RWPE2 (cell line): ENCODE measurements at regions not wholly inside any gene's neighbourhood (a gene's known extent, or its start where the extent isn't known, plus 50 kb on each side); places are given as distances from the start of the nearest gene placed in this dataset.

Source experiments
- ATAC-seq: fragments of 200-7000 bp; cut with Tn5 transposase; 3 replicates; pipeline ENCODE4 v1.9.1; 2021; ENCODE audit warnings: low read depth
- DNase-seq: peaks from one replicate; pipeline ENCODE4 v3.0.0-alpha.2; 2020; ENCODE audit warnings: low spot score
- H3K27ac ChIP-seq: fragments of 450-650 bp; 2 replicates; pipeline ENCODE4 v1.5.1; 2017; ENCODE audit warnings: mild to moderate bottlenecking; ENCODE audit not compliant: poor library complexity, severe bottlenecking
- H3K27me3 ChIP-seq: fragments of 250-450 bp; sonication (Bioruptor Pico); 2 replicates; pipeline ENCODE4 v1.5.1; 2021; ENCODE audit warnings: mild to moderate bottlenecking, moderate library complexity; ENCODE audit not compliant: insufficient read depth, poor library complexity, severe bottlenecking
- H3K36me3 ChIP-seq: fragments of 250-450 bp; sonication (Bioruptor Pico); 2 replicates; pipeline ENCODE4 v1.5.1; 2020; ENCODE audit warnings: low read depth, mild to moderate bottlenecking, moderate library complexity
- H3K4me1 ChIP-seq: fragments of 250-450 bp; sonication (Bioruptor Pico); 2 replicates; pipeline ENCODE4 v1.5.1; 2021; ENCODE audit warnings: mild to moderate bottlenecking, moderate library complexity; ENCODE audit not compliant: insufficient read depth, poor library complexity, severe bottlenecking
- H3K4me3 ChIP-seq: fragments of 250-450 bp; sonication (Bioruptor Pico); 2 replicates; pipeline ENCODE4 v1.5.1; 2021; ENCODE audit warnings: mild to moderate bottlenecking, moderate library complexity; ENCODE audit not compliant: severe bottlenecking
- H3K9me3 ChIP-seq: fragments of 250-450 bp; sonication (Bioruptor Pico); 2 replicates; pipeline ENCODE4 v1.5.1; 2021; ENCODE audit warnings: mild to moderate bottlenecking, moderate library complexity; ENCODE audit not compliant: severe bottlenecking
- TF ChIP-seq, protein P1 (sequence below): fragments of 450-650 bp; IDR thresholded peaks from one replicate; pipeline ENCODE4 v1.5.1; 2017; ENCODE audit warnings: mild to moderate bottlenecking, moderate library complexity; ENCODE audit not compliant: poor library complexity, severe bottlenecking

DNA sequence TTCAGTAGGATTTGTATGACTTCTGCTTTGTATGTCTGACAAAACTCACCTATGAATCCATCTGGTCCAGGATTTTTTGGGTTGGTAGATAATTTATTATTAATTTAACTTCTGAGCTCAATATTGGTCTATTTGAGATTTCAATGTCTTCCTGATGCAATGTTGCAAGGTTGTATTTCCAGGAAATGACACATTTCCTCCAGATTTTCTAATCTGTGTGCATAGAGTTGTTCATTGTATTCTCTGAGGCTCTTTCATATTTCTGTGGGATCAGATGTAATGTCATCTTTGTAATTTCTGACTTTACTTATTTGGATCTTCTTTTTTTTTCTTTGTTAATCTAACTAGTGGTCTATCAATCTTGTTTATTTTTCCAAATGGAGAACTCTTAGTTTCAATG, 584.7 kb upstream of the SETBP1 start:
- TF ChIP-seq, protein P1, sequence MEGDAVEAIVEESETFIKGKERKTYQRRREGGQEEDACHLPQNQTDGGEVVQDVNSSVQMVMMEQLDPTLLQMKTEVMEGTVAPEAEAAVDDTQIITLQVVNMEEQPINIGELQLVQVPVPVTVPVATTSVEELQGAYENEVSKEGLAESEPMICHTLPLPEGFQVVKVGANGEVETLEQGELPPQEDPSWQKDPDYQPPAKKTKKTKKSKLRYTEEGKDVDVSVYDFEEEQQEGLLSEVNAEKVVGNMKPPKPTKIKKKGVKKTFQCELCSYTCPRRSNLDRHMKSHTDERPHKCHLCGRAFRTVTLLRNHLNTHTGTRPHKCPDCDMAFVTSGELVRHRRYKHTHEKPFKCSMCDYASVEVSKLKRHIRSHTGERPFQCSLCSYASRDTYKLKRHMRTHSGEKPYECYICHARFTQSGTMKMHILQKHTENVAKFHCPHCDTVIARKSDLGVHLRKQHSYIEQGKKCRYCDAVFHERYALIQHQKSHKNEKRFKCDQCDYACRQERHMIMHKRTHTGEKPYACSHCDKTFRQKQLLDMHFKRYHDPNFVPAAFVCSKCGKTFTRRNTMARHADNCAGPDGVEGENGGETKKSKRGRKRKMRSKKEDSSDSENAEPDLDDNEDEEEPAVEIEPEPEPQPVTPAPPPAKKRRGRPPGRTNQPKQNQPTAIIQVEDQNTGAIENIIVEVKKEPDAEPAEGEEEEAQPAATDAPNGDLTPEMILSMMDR: no peak
- DNase-seq: no peak

DNA sequence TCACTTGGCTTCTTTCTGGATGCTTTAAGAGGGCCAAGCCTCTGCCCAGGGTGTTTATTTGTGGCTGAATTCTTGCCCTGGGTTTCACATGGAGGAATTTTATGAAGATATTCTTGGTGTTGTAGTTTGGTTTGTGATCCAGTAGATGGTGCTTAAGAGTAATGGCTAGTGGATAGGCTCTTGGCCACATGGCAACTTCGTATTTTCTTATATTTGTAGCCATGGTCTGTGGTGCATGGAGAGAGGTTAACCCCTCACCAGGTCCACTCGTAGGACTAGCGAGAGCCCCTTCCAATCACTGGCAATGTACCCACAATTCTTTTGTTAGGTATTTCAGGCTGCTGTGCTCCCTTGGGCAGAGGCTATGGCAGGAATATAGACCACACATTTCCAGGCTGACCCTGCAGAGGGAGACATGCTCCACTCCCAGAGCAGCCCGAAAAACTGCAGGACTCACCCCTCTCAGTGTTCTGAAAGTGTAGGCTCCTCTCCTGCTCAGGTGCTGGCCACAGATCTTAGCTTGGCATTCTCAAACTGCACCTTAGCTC, 582.1 kb upstream of the SETBP1 start:
- 0 out of 3 replicates have a peak, but pooled peaks have one; percentile 29 for ATAC-seq
- no peak for DNase-seq
- Histone ChIP-seq H3K36me3 (no peaks in the 10 kb centered on the region), H3K4me3 (no peak overlapping the region), H3K9me3 (no peaks in the 10 kb centered on the region), H3K4me1 (peaks cover 7% of the 10 kb centered on the region), H3K27ac (no peak overlapping the region), H3K27me3 (no peaks in the 10 kb centered on the region)
- TF ChIP-seq, protein P1: peak; percentile 35

More for the DNA sequence above, 584.7 kb upstream of the SETBP1 start:
- peaks cover 7% of the 10 kb centered on the region for H3K4me1 ChIP-seq
- no peaks in the 10 kb centered on the region for H3K36me3 ChIP-seq
- peak overlapping the region; percentile 25 for H3K27ac ChIP-seq
- no peak for ATAC-seq
- no peaks in the 10 kb centered on the region for H3K27me3 ChIP-seq
- H3K9me3 ChIP-seq: no peaks in the 10 kb centered on the region
- no peak overlapping the region for H3K4me3 ChIP-seq

DNA sequence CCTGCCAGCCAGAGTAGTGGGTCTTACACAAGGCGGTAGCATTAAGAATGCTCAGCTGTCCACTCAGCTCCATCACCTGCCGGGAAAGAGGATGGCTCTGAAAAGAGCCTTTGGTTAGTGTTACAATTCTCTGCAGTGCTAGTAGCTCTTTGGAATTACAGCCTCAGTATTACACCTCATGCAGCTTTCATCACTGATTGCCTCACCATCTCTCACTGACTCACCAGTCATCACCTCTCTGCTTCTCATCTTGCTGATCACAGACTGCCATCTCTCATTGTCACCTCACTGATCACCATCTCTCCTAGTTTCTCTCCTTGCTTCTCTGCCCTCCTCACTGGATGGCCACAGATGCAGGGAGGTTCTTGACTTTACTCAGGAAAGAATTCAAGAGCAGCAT, 573.5 kb upstream of the SETBP1 start:
- H3K27me3 ChIP-seq: no peaks in the 10 kb centered on the region
- TF ChIP-seq, protein P1: no peak
- no peaks in the 10 kb centered on the region for H3K36me3 ChIP-seq
- no peak overlapping the region for H3K4me3 ChIP-seq
- no peaks in the 10 kb centered on the region for H3K4me1 ChIP-seq
- peak; percentile 50; the same call in 1 of the 3 replicates for ATAC-seq
- no peaks in the 10 kb centered on the region for H3K9me3 ChIP-seq
- H3K27ac ChIP-seq: no peak overlapping the region
- DNase-seq: no peak

DNA sequence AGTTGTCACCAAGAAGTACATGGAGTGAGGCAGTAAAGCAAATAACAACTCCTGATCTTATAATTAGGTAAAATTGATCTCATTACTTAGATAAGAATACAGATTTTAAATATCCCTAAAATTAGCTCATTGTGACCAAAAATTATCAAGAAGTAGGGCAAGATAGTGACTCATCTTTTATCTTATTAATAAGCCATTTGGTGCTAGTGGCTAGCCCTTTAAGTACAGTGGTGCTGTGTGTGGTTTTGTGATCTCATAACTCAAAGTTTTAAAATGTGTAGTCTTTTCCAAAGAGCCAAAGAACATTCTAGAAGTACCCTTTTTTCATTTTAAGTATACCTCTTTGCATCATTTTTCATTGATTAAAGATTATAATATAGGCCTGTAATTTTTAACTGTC, 569.4 kb upstream of the SETBP1 start:
- H3K4me1 ChIP-seq: no peaks in the 10 kb centered on the region
- H3K9me3 ChIP-seq: no peaks in the 10 kb centered on the region
- peaks cover 7% of the 10 kb centered on the region for H3K27me3 ChIP-seq
- TF ChIP-seq, protein P1: no peak
- no peak for ATAC-seq
- no peak overlapping the region for H3K4me3 ChIP-seq
- no peak for DNase-seq
- H3K27ac ChIP-seq: no peak overlapping the region
- H3K36me3 ChIP-seq: no peaks in the 10 kb centered on the region

DNA sequence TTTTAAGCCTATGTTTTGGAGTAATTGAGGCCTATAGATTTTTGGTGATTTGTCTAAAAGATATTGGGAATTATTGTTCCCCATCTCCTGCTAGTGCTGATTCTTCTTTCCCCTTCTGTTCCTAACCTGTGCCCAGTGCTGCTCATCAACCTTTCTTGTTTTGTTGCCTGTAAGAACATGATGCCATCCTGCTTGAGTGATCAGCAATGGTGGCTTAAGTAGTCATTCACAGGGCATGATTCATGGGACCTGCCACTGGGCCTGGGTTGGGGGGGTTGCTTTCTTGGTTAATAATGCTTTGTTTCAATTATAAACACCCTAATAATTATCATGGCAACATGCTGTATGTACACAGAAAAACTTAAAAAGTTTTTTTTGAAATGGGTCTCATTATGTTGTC, 562.9 kb upstream of the SETBP1 start:
- H3K36me3 ChIP-seq: no peaks in the 10 kb centered on the region
- no peak overlapping the region for H3K27ac ChIP-seq
- ATAC-seq (no peak), DNase-seq (no peak)
- H3K9me3 ChIP-seq: no peaks in the 10 kb centered on the region
- peaks cover 7% of the 10 kb centered on the region for H3K27me3 ChIP-seq
- TF ChIP-seq, protein P1: no peak
- no peaks in the 10 kb centered on the region for H3K4me1 ChIP-seq
- no peak overlapping the region for H3K4me3 ChIP-seq
